Breast epithelium (tissue), 3 donors: ENCODE measurements at regions not wholly inside any gene's neighbourhood (a gene's known extent, or its start where the extent isn't known, plus 50 kb on each side); places are given as distances from the start of the nearest gene placed in this dataset.
"Not testable (repeated sequence)": the region's sequence is repeated elsewhere in the genome, so short reads cannot be mapped to it uniquely, and the experiment has no call there.

Experiments used
- POLR2A ChIP-seq: fragments of 450-650 bp; IDR thresholded peaks from one replicate; pipeline ENCODE4 v1.6.1; 2016; ENCODE audit warnings: antibody characterized with exemption, mild to moderate bottlenecking, moderate library complexity
- TF ChIP-seq, protein P1 (sequence below), 3 donors: fragments of 450-650 bp; IDR thresholded peaks; one replicate each; pipeline ENCODE4 v1.5.1; 2016 to 2017; ENCODE audit warnings: antibody characterized with exemption in 3 of 3, mild to moderate bottlenecking in 3 of 3, moderate library complexity in 3 of 3

GRCh38 chr7:7011241-7011640 is 171.1 kb upstream of the C1GALT1 start:
- TF ChIP-seq, protein P1, sequence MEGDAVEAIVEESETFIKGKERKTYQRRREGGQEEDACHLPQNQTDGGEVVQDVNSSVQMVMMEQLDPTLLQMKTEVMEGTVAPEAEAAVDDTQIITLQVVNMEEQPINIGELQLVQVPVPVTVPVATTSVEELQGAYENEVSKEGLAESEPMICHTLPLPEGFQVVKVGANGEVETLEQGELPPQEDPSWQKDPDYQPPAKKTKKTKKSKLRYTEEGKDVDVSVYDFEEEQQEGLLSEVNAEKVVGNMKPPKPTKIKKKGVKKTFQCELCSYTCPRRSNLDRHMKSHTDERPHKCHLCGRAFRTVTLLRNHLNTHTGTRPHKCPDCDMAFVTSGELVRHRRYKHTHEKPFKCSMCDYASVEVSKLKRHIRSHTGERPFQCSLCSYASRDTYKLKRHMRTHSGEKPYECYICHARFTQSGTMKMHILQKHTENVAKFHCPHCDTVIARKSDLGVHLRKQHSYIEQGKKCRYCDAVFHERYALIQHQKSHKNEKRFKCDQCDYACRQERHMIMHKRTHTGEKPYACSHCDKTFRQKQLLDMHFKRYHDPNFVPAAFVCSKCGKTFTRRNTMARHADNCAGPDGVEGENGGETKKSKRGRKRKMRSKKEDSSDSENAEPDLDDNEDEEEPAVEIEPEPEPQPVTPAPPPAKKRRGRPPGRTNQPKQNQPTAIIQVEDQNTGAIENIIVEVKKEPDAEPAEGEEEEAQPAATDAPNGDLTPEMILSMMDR (IDR thresholded peaks at IDR 0.05): not testable (repeated sequence)
- TF ChIP-seq POLR2A: not testable (repeated sequence)
